Tibial nerve (tissue), 3 donors: ENCODE measurements at regions not wholly inside any gene's neighbourhood (a gene's known extent, or its start where the extent isn't known, plus 50 kb on each side); places are given as distances from the start of the nearest gene placed in this dataset.

Experiments
- CTCF ChIP-seq, 5 experiments: fragments of 200-600 bp in 3 of 5; fragments of 450-650 bp in 2 of 5; sonication (generic) in 3 of 5; IDR thresholded peaks; one replicate each; pipeline ENCODE4 v1.5.1; 2016 to 2019; ENCODE audit warnings: antibody characterized with exemption in 5 of 5, mild to moderate bottlenecking in 3 of 5, moderate library complexity in 2 of 5
- POLR2A ChIP-seq, 2 donors: fragments of 450-650 bp; IDR thresholded peaks; one replicate each; pipeline ENCODE4 v1.6.1; 2017; ENCODE audit warnings: antibody characterized with exemption in 2 of 2, mild to moderate bottlenecking in 2 of 2, moderate library complexity in 2 of 2

GRCh38 chr11:105333153-105333552 lies 193.6 kb upstream of the CARD18 start:
- no peak for TF ChIP-seq POLR2A (IDR thresholded peaks at IDR 0.05)
- TF ChIP-seq CTCF (IDR thresholded peaks at IDR 0.05), result no peak
